Adrenal gland (tissue), 5 donors: ENCODE measurements at regions not wholly inside any gene's neighbourhood (a gene's known extent, or its start where the extent isn't known, plus 50 kb on each side); places are given as distances from the start of the nearest gene placed in this dataset.

Source experiments
- CTCF ChIP-seq, 6 experiments: fragments of 450-650 bp in 4 of 6; fragments of 200-600 bp in 2 of 6; sonication (generic) in 1 of 6; IDR thresholded peaks; 1 replicate in 5 of 6; 2 replicates in 1 of 6; pipeline versions ENCODE4 v1.5.1 to v1.8.0; 2016 to 2021; ENCODE audit warnings: antibody characterized with exemption in 6 of 6, mild to moderate bottlenecking in 2 of 6, moderate library complexity in 1 of 6
- POLR2A ChIP-seq, 2 donors: fragments of 450-650 bp; IDR thresholded peaks; one replicate each; pipeline ENCODE4 v1.6.1; 2017; ENCODE audit warnings: antibody characterized with exemption in 2 of 2, mild to moderate bottlenecking in 2 of 2, moderate library complexity in 1 of 2
- donor health status: DM: no; HTN: no; CAD: no.

GRCh38 chr1:29650476-29650875, 414.2 kb downstream of the PTPRU start:
- no peak for TF ChIP-seq CTCF (IDR thresholded peaks at IDR 0.05)
- no peak for TF ChIP-seq POLR2A (IDR thresholded peaks at IDR 0.05)
